Neural cell (in vitro differentiated cells): ENCODE measurements at regions not wholly inside any gene's neighbourhood (a gene's known extent, or its start where the extent isn't known, plus 50 kb on each side); places are given as distances from the start of the nearest gene placed in this dataset.

Experiments
- CTCF ChIP-seq: fragments of 450-650 bp; IDR thresholded peaks from 2 replicates; pipeline ENCODE4 v1.5.1; 2014; ENCODE audit warnings: antibody characterized with exemption, mild to moderate bottlenecking, moderate library complexity; ENCODE audit not compliant: poor library complexity, severe bottlenecking
- EP300 ChIP-seq: fragments of 450-650 bp; conservative IDR thresholded peaks from 2 replicates; pipeline ENCODE4 v1.6.1; 2014; ENCODE audit warnings: antibody characterized with exemption, mild to moderate bottlenecking, moderate library complexity; ENCODE audit not compliant: poor library complexity, severe bottlenecking
- EZH2 ChIP-seq: fragments of 200-600, 300-800 bp; shearing (Covaris generic), sonication (generic); IDR thresholded peaks from 2 replicates; pipeline ENCODE4 v1.6.1; 2014; ENCODE audit warnings: antibody characterized with exemption, low read length, borderline replicate concordance, mild to moderate bottlenecking; ENCODE audit not compliant: insufficient read depth, poor library complexity, severe bottlenecking
- MXI1 ChIP-seq: fragments of 450-650 bp; conservative IDR thresholded peaks from 2 replicates; pipeline ENCODE4 v1.6.1; 2014; ENCODE audit warnings: antibody characterized with exemption, mild to moderate bottlenecking; ENCODE audit not compliant: poor library complexity, severe bottlenecking
- TAF1 ChIP-seq: IDR thresholded peaks from 2 replicates; pipeline ENCODE4 v1.6.1; 2012; ENCODE audit warnings: low read depth

GRCh38 chr3:76171647-76172046 lies 386.3 kb upstream of the ZNF717 start:
- TF ChIP-seq MXI1 (no peak), EZH2 (no peak), CTCF (no peak), TAF1 (no peak), EP300 (no peak)
